ENCODE measurements at regions not wholly inside any gene's neighbourhood (a gene's known extent, or its start where the extent isn't known, plus 50 kb on each side); places are given as distances from the start of the nearest gene placed in this dataset.

DNA sequence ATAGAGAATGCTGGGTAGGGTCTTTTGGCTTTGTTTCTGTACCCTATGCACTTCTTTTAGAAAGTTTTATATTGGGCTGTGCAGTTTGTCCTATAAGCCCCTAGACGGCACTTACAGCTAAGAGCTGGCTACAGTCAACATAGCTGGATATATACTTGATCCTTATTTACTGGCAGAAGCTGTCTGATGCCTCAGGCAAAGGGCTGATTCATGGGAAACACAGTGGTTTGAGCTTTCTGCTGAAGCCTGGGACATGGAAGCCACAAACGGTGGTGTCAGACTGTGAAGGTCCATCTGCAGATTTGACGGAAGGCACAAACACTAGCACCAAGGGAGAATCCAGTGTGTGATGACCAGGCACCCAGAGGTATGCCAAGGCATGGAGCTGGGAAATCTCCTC lies 608.4 kb downstream of the ANKRD50 start:
- H3K9ac ChIP-seq (ENCODE audit: low read length) = no peak overlapping the region
- no peak overlapping the region for H3K4me3 ChIP-seq (ENCODE audit: insufficient read depth, low read depth, low read length)
- H3K9me3 ChIP-seq (ENCODE audit: insufficient read depth, low read depth, low read length) = no peaks in the 10 kb centered on the region
- H3K4me1 ChIP-seq (ENCODE audit: insufficient read depth, low read length) = peaks cover 3% of the 10 kb centered on the region
- no peaks in the 10 kb centered on the region for H3K36me3 ChIP-seq (ENCODE audit: insufficient read depth, low read length)
- no peaks in the 10 kb centered on the region for H4K20me1 ChIP-seq (ENCODE audit: insufficient read depth, low read length)
- H3K79me2 ChIP-seq (ENCODE audit: insufficient read depth, low read length) = no peaks in the 10 kb centered on the region
- TF ChIP-seq, protein P1, sequence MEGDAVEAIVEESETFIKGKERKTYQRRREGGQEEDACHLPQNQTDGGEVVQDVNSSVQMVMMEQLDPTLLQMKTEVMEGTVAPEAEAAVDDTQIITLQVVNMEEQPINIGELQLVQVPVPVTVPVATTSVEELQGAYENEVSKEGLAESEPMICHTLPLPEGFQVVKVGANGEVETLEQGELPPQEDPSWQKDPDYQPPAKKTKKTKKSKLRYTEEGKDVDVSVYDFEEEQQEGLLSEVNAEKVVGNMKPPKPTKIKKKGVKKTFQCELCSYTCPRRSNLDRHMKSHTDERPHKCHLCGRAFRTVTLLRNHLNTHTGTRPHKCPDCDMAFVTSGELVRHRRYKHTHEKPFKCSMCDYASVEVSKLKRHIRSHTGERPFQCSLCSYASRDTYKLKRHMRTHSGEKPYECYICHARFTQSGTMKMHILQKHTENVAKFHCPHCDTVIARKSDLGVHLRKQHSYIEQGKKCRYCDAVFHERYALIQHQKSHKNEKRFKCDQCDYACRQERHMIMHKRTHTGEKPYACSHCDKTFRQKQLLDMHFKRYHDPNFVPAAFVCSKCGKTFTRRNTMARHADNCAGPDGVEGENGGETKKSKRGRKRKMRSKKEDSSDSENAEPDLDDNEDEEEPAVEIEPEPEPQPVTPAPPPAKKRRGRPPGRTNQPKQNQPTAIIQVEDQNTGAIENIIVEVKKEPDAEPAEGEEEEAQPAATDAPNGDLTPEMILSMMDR (IDR thresholded peaks at IDR 0.05; ENCODE audit: insufficient read depth, low read depth, low read length) = no peak
- no peak for TF ChIP-seq EZH2 (IDR thresholded peaks at IDR 0.05; ENCODE audit: insufficient read depth, low read length)
- Mint-ChIP-seq H3K9me3 (ENCODE audit: unreplicated experiment) (peaks cover 3% of the 10 kb centered on the region), H3K27me3 (ENCODE audit: low read depth, unreplicated experiment) (no peaks in the 10 kb centered on the region), H3K27ac (ENCODE audit: unreplicated experiment) (no peak overlapping the region), H3K36me3 (ENCODE audit: low read depth, unreplicated experiment) (no peaks in the 10 kb centered on the region), H3K4me3 (ENCODE audit: unreplicated experiment) (no peak overlapping the region), H3K4me1 (ENCODE audit: low read depth, unreplicated experiment) (peaks cover 1% of the 10 kb centered on the region)
- FAIRE-seq = no peak
- no peak overlapping the region for H2AFZ ChIP-seq (ENCODE audit: low read depth, low read length)
- H3K4me2 ChIP-seq (ENCODE audit: low read length) = no peak overlapping the region
- no peak overlapping the region for H3K27ac ChIP-seq (ENCODE audit: low read depth, low read length)
- H3K27me3 ChIP-seq (ENCODE audit: insufficient read depth, low read length) = no peaks in the 10 kb centered on the region
- DNase-seq (ENCODE audit: low read depth) = no peak

GRCh38 chr4:124104628-124105027 lies 607.9 kb downstream of the ANKRD50 start:
- H3K27me3 ChIP-seq (ENCODE audit: insufficient read depth, low read length) = no peaks in the 10 kb centered on the region
- Mint-ChIP-seq H3K36me3 (ENCODE audit: low read depth, unreplicated experiment) (no peaks in the 10 kb centered on the region), H3K4me3 (ENCODE audit: unreplicated experiment) (no peak overlapping the region), H3K27me3 (ENCODE audit: low read depth, unreplicated experiment) (no peaks in the 10 kb centered on the region), H3K27ac (ENCODE audit: unreplicated experiment) (no peak overlapping the region), H3K9me3 (ENCODE audit: unreplicated experiment) (peaks cover 3% of the 10 kb centered on the region), H3K4me1 (ENCODE audit: low read depth, unreplicated experiment) (peaks cover 1% of the 10 kb centered on the region)
- H3K79me2 ChIP-seq (ENCODE audit: insufficient read depth, low read length) = no peaks in the 10 kb centered on the region
- FAIRE-seq (no peak), DNase-seq (ENCODE audit: low read depth) (no peak)
- no peak overlapping the region for H3K9ac ChIP-seq (ENCODE audit: low read length)
- H3K27ac ChIP-seq (ENCODE audit: low read depth, low read length) = no peak overlapping the region
- H3K4me2 ChIP-seq (ENCODE audit: low read length) = no peak overlapping the region
- peaks cover 3% of the 10 kb centered on the region for H3K4me1 ChIP-seq (ENCODE audit: insufficient read depth, low read length)
- H4K20me1 ChIP-seq (ENCODE audit: insufficient read depth, low read length) = no peaks in the 10 kb centered on the region
- H3K4me3 ChIP-seq (ENCODE audit: insufficient read depth, low read depth, low read length) = no peak overlapping the region
- TF ChIP-seq EZH2 (IDR thresholded peaks at IDR 0.05; ENCODE audit: insufficient read depth, low read length) = no peak
- TF ChIP-seq, protein P1 (IDR thresholded peaks at IDR 0.05; ENCODE audit: insufficient read depth, low read depth, low read length) = no peak
- no peaks in the 10 kb centered on the region for H3K36me3 ChIP-seq (ENCODE audit: insufficient read depth, low read length)
- no peak overlapping the region for H2AFZ ChIP-seq (ENCODE audit: low read depth, low read length)
- H3K9me3 ChIP-seq (ENCODE audit: insufficient read depth, low read depth, low read length) = no peaks in the 10 kb centered on the region

GRCh38 chr4:124105212-124105611 lies 607.3 kb downstream of the ANKRD50 start:
- Histone ChIP-seq H3K4me1 (ENCODE audit: insufficient read depth, low read length) (peaks cover 3% of the 10 kb centered on the region), H3K9me3 (ENCODE audit: insufficient read depth, low read depth, low read length) (no peaks in the 10 kb centered on the region), H3K36me3 (ENCODE audit: insufficient read depth, low read length) (no peaks in the 10 kb centered on the region), H3K4me2 (ENCODE audit: low read length) (no peak overlapping the region), H3K27me3 (ENCODE audit: insufficient read depth, low read length) (no peaks in the 10 kb centered on the region), H3K79me2 (ENCODE audit: insufficient read depth, low read length) (no peaks in the 10 kb centered on the region), H3K4me3 (ENCODE audit: insufficient read depth, low read depth, low read length) (no peak overlapping the region), H4K20me1 (ENCODE audit: insufficient read depth, low read length) (no peaks in the 10 kb centered on the region), H2AFZ (ENCODE audit: low read depth, low read length) (peak overlapping the region; percentile 53), H3K9ac (ENCODE audit: low read length) (no peak overlapping the region), H3K27ac (ENCODE audit: low read depth, low read length) (no peak overlapping the region)
- Mint-ChIP-seq H3K4me3 (ENCODE audit: unreplicated experiment) (no peak overlapping the region), H3K9me3 (ENCODE audit: unreplicated experiment) (peaks cover 3% of the 10 kb centered on the region), H3K27ac (ENCODE audit: unreplicated experiment) (peak overlapping the region; percentile 83), H3K36me3 (ENCODE audit: low read depth, unreplicated experiment) (no peaks in the 10 kb centered on the region), H3K4me1 (ENCODE audit: low read depth, unreplicated experiment) (peaks cover 1% of the 10 kb centered on the region), H3K27me3 (ENCODE audit: low read depth, unreplicated experiment) (no peaks in the 10 kb centered on the region)
- DNase-seq (ENCODE audit: low read depth) (peak; percentile 42), FAIRE-seq (no peak)
- TF ChIP-seq EZH2 (IDR thresholded peaks at IDR 0.05; ENCODE audit: insufficient read depth, low read length) = no peak
- TF ChIP-seq, protein P1 (IDR thresholded peaks at IDR 0.05; ENCODE audit: insufficient read depth, low read depth, low read length) = no peak
